Mesenchymal stem cell (in vitro differentiated cells and primary cell): ENCODE measurements at regions not wholly inside any gene's neighbourhood (a gene's known extent, or its start where the extent isn't known, plus 50 kb on each side); places are given as distances from the start of the nearest gene placed in this dataset.

Experiments used
- DNase-seq: peaks from one replicate; pipeline ENCODE4 v3.0.0-alpha.2; 2013
- H2AFZ ChIP-seq: one replicate; pipeline ENCODE4 v1.6.1; 2013; ENCODE audit warnings: low read depth, mild to moderate bottlenecking, control low read depth, inconsistent platforms, low read length, moderate library complexity
- H2AK5ac ChIP-seq: 2 replicates; pipeline ENCODE4 v1.6.1; 2013; ENCODE audit warnings: low read length, moderate library complexity, mild to moderate bottlenecking, inconsistent platforms; ENCODE audit not compliant: severe bottlenecking
- H2BK120ac ChIP-seq: one replicate; pipeline ENCODE4 v1.6.1; 2013; ENCODE audit warnings: low read depth, mild to moderate bottlenecking, inconsistent platforms, low read length, moderate library complexity
- H2BK12ac ChIP-seq, 2 experiments: one replicate each; pipeline ENCODE4 v1.6.1; 2013; ENCODE audit warnings: inconsistent platforms in 2 of 2, low read length in 2 of 2, mild to moderate bottlenecking in 2 of 2, moderate library complexity in 2 of 2, control low read depth in 1 of 2
- H2BK15ac ChIP-seq: one replicate; pipeline ENCODE4 v1.6.1; 2013; ENCODE audit warnings: mild to moderate bottlenecking, low read depth, inconsistent platforms; ENCODE audit not compliant: poor library complexity, severe bottlenecking
- H2BK5ac ChIP-seq: 2 replicates; pipeline ENCODE4 v1.6.1; 2013; ENCODE audit warnings: low read depth, mild to moderate bottlenecking, low read length, control low read depth, inconsistent platforms; ENCODE audit not compliant: poor library complexity, severe bottlenecking
- H3K14ac ChIP-seq, 2 experiments: one replicate each; pipeline ENCODE4 v1.6.1; 2013; ENCODE audit warnings: inconsistent platforms in 2 of 2, low read length in 2 of 2, control low read depth in 1 of 2, mild to moderate bottlenecking in 1 of 2, moderate library complexity in 1 of 2
- H3K18ac ChIP-seq, 2 experiments: one replicate each; pipeline ENCODE4 v1.6.1; 2013; ENCODE audit warnings: inconsistent platforms in 2 of 2, low read length in 2 of 2, control low read depth in 1 of 2, low read depth in 1 of 2, mild to moderate bottlenecking in 1 of 2
- H3K23ac ChIP-seq, 2 experiments: one replicate each; pipeline ENCODE4 v1.6.1; 2013; ENCODE audit warnings: inconsistent platforms in 2 of 2, low read length in 2 of 2, mild to moderate bottlenecking in 2 of 2, moderate library complexity in 2 of 2, control low read depth in 1 of 2
- H3K27ac ChIP-seq: 2 replicates; pipeline ENCODE4 v1.5.1; 2013; ENCODE audit warnings: mild to moderate bottlenecking, moderate library complexity, low read length, control low read depth, inconsistent platforms; ENCODE audit not compliant: poor library complexity, severe bottlenecking
- H3K27me3 ChIP-seq, 2 experiments: 2 replicates each; pipeline versions ENCODE4 v1.6.1 to v1.7.0; 2013; ENCODE audit warnings: low read length in 2 of 2, mild to moderate bottlenecking in 2 of 2, moderate library complexity in 2 of 2, control low read depth in 1 of 2, inconsistent platforms in 1 of 2; ENCODE audit not compliant: control insufficient read depth in 1 of 2, insufficient read depth in 1 of 2
- H3K36me3 ChIP-seq, 2 experiments: 2 replicates each; pipeline versions ENCODE4 v1.6.1 to v1.7.0; 2013; ENCODE audit warnings: low read length in 2 of 2, control low read depth in 1 of 2, inconsistent platforms in 1 of 2, low read depth in 1 of 2, mild to moderate bottlenecking in 1 of 2; ENCODE audit not compliant: insufficient read depth in 2 of 2, control insufficient read depth in 1 of 2
- H3K4ac ChIP-seq, 2 experiments: one replicate each; pipeline ENCODE4 v1.6.1; 2013; ENCODE audit warnings: inconsistent platforms in 2 of 2, low read length in 2 of 2, mild to moderate bottlenecking in 2 of 2, moderate library complexity in 2 of 2, control low read depth in 1 of 2, low read depth in 1 of 2
- H3K4me1 ChIP-seq: 2 replicates; pipeline ENCODE4 v1.6.1; 2013; ENCODE audit warnings: low read depth, low read length, control low read depth; ENCODE audit not compliant: control insufficient read depth, insufficient read depth
- H3K4me2 ChIP-seq: 2 replicates; pipeline ENCODE4 v1.6.1; 2013; ENCODE audit warnings: low read length, mild to moderate bottlenecking, inconsistent platforms; ENCODE audit not compliant: poor library complexity, severe bottlenecking
- H3K4me3 ChIP-seq, 2 experiments: 2 replicates each; pipeline versions ENCODE4 v1.5.1 to v1.7.0; 2013; ENCODE audit warnings: low read length in 2 of 2, mild to moderate bottlenecking in 2 of 2, control low read depth in 1 of 2, low read depth in 1 of 2; ENCODE audit not compliant: insufficient read depth in 1 of 2
- H3K79me1 ChIP-seq: replicated peaks from 2 replicates; pipeline ENCODE4 v1.6.1; 2013; ENCODE audit warnings: mild to moderate bottlenecking, control low read depth, low read length, inconsistent platforms; ENCODE audit not compliant: poor library complexity, severe bottlenecking
- H3K9ac ChIP-seq: 2 replicates; pipeline ENCODE4 v1.7.0; 2013; ENCODE audit warnings: mild to moderate bottlenecking, low read length, moderate library complexity
- H3K9me3 ChIP-seq: 2 replicates; pipeline ENCODE4 v1.7.0; 2013; ENCODE audit warnings: mild to moderate bottlenecking, low read length; ENCODE audit not compliant: control insufficient read depth
- H4K8ac ChIP-seq: one replicate; pipeline ENCODE4 v1.6.1; 2013; ENCODE audit warnings: inconsistent platforms, mild to moderate bottlenecking, low read length, moderate library complexity
- H4K91ac ChIP-seq: one replicate; pipeline ENCODE4 v1.6.1; 2013; ENCODE audit warnings: mild to moderate bottlenecking, low read length, inconsistent platforms
- WGBS: methylation state at CpG from one replicate; pipeline ENCODE4 v1.1.7; 2013; ENCODE audit warnings: mixed read lengths; 5-methylcytosine and 5-hydroxymethylcytosine counted together

- DNase-seq: no peak
- H3K18ac ChIP-seq: no peak overlapping the region
- no peak overlapping the region for H4K8ac ChIP-seq
- no peaks in the 10 kb centered on the region for H3K36me3 ChIP-seq
- no peak overlapping the region for H3K4ac ChIP-seq
- H2BK12ac ChIP-seq: no peak overlapping the region
- H2BK15ac ChIP-seq: no peak overlapping the region
- WGBS: 50% methylated on average over 2 of the region's 4 CpGs
- no peak overlapping the region for H3K4me2 ChIP-seq
- H3K27ac ChIP-seq: no peak overlapping the region
- no peak overlapping the region for H4K91ac ChIP-seq
- H2AFZ ChIP-seq: no peak overlapping the region
- H3K79me1 ChIP-seq: no peaks in the 10 kb centered on the region
- no peak overlapping the region for H3K14ac ChIP-seq
- H3K9me3 ChIP-seq: no peaks in the 10 kb centered on the region
- no peak overlapping the region for H3K23ac ChIP-seq
- no peaks in the 10 kb centered on the region for H3K27me3 ChIP-seq
- H2BK120ac ChIP-seq: no peak overlapping the region
- H3K9ac ChIP-seq: no peak overlapping the region
- no peak overlapping the region for H2BK5ac ChIP-seq
- no peak overlapping the region for H2AK5ac ChIP-seq
- H3K4me1 ChIP-seq: no peaks in the 10 kb centered on the region
- no peak overlapping the region for H3K4me3 ChIP-seq
These were observed 732.3 kb upstream of the GOLIM4 start for GRCh38 chr3:168828014-168828413.

GRCh38 chr3:168824107-168824506 is 728.4 kb upstream of the GOLIM4 start:
- H3K9ac ChIP-seq: no peak overlapping the region
- H3K27me3 ChIP-seq: no peaks in the 10 kb centered on the region
- H2BK15ac ChIP-seq: no peak overlapping the region
- H3K4me1 ChIP-seq: no peaks in the 10 kb centered on the region
- H3K4me2 ChIP-seq: no peak overlapping the region
- H3K23ac ChIP-seq: no peak overlapping the region
- H3K36me3 ChIP-seq: no peaks in the 10 kb centered on the region
- H2AK5ac ChIP-seq: no peak overlapping the region
- H2BK12ac ChIP-seq: no peak overlapping the region
- H3K18ac ChIP-seq: no peak overlapping the region
- no peak overlapping the region for H2BK120ac ChIP-seq
- no peak overlapping the region for H2BK5ac ChIP-seq
- H3K14ac ChIP-seq: no peak overlapping the region
- H3K27ac ChIP-seq: no peak overlapping the region
- 87% methylated on average over 2 of the region's 2 CpGs for WGBS
- no peak overlapping the region for H4K8ac ChIP-seq
- H3K9me3 ChIP-seq: no peaks in the 10 kb centered on the region
- DNase-seq: no peak
- no peak overlapping the region for H3K4ac ChIP-seq
- no peak overlapping the region for H3K4me3 ChIP-seq
- no peak overlapping the region for H4K91ac ChIP-seq
- no peaks in the 10 kb centered on the region for H3K79me1 ChIP-seq
- H2AFZ ChIP-seq: no peak overlapping the region

GRCh38 chr3:168823466-168823865 is 727.7 kb upstream of the GOLIM4 start:
- H2BK5ac ChIP-seq: no peak overlapping the region
- H4K91ac ChIP-seq: no peak overlapping the region
- H3K9me3 ChIP-seq: no peaks in the 10 kb centered on the region
- no peak overlapping the region for H3K27ac ChIP-seq
- no peak for DNase-seq
- no peak overlapping the region for H2BK120ac ChIP-seq
- no peak overlapping the region for H3K4me2 ChIP-seq
- no peak overlapping the region for H2AK5ac ChIP-seq
- H4K8ac ChIP-seq: no peak overlapping the region
- H3K79me1 ChIP-seq: no peaks in the 10 kb centered on the region
- H3K18ac ChIP-seq: no peak overlapping the region
- no peak overlapping the region for H3K23ac ChIP-seq
- no peak overlapping the region for H2AFZ ChIP-seq
- no peaks in the 10 kb centered on the region for H3K36me3 ChIP-seq
- H3K14ac ChIP-seq: no peak overlapping the region
- no peak overlapping the region for H3K9ac ChIP-seq
- 83% methylated on average over 4 of the region's 5 CpGs for WGBS
- no peak overlapping the region for H2BK12ac ChIP-seq
- H2BK15ac ChIP-seq: no peak overlapping the region
- H3K27me3 ChIP-seq: no peaks in the 10 kb centered on the region
- H3K4me1 ChIP-seq: no peaks in the 10 kb centered on the region
- H3K4ac ChIP-seq: no peak overlapping the region
- H3K4me3 ChIP-seq: no peak overlapping the region

GRCh38 chr3:168820810-168821415 is 725.2 kb upstream of the GOLIM4 start:
- Histone ChIP-seq H2BK15ac (no peak overlapping the region), H3K36me3 (no peaks in the 10 kb centered on the region), H3K18ac (no peak overlapping the region), H2BK12ac (no peak overlapping the region), H3K4me2 (no peak overlapping the region), H3K14ac (no peak overlapping the region), H3K9ac (no peak overlapping the region), H2AK5ac (no peak overlapping the region), H3K27me3 (no peaks in the 10 kb centered on the region), H4K91ac (no peak overlapping the region), H4K8ac (no peak overlapping the region), H2BK120ac (no peak overlapping the region), H3K79me1 (no peaks in the 10 kb centered on the region), H3K23ac (no peak overlapping the region), H2AFZ (no peak overlapping the region), H3K4me3 (no peak overlapping the region), H2BK5ac (no peak overlapping the region), H3K4me1 (no peaks in the 10 kb centered on the region), H3K27ac (no peak overlapping the region), H3K9me3 (no peaks in the 10 kb centered on the region), H3K4ac (no peak overlapping the region)
- WGBS: 93% methylated on average over 8 of the region's 8 CpGs
- no peak for DNase-seq
